ENCODE measurements at regions not wholly inside any gene's neighbourhood (a gene's known extent, or its start where the extent isn't known, plus 50 kb on each side); places are given as distances from the start of the nearest gene placed in this dataset.

DNA sequence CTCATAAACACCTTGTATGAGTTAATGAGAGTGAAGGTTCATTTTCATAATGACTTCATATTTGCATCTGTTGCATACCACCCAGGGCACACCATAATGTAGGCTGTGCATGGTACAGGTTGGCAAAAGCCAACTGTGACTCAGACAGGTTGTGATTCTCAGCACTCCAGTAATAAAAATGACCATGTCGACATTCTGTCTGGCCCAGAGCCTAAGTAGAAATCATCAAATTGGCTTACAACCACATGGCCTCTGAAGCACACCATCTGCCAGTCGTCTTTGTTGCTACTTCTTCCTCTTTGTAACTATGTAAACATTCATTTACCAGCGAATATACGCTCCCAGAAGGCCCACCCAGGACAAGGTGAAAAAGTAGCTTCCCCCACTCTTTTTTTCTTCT is 459.5 kb downstream of the GASK1B start:
- TF ChIP-seq CHD2 (IDR thresholded peaks at IDR 0.05; ENCODE audit: low read length, partially characterized antibody) (no peak), MEF2A (IDR thresholded peaks at IDR 0.05; ENCODE audit: borderline replicate concordance, low read depth) (no peak)
- TF ChIP-seq, protein P1, sequence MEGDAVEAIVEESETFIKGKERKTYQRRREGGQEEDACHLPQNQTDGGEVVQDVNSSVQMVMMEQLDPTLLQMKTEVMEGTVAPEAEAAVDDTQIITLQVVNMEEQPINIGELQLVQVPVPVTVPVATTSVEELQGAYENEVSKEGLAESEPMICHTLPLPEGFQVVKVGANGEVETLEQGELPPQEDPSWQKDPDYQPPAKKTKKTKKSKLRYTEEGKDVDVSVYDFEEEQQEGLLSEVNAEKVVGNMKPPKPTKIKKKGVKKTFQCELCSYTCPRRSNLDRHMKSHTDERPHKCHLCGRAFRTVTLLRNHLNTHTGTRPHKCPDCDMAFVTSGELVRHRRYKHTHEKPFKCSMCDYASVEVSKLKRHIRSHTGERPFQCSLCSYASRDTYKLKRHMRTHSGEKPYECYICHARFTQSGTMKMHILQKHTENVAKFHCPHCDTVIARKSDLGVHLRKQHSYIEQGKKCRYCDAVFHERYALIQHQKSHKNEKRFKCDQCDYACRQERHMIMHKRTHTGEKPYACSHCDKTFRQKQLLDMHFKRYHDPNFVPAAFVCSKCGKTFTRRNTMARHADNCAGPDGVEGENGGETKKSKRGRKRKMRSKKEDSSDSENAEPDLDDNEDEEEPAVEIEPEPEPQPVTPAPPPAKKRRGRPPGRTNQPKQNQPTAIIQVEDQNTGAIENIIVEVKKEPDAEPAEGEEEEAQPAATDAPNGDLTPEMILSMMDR (IDR thresholded peaks at IDR 0.05) = no peak
